Right atrium auricular region (tissue), 2 donors: ENCODE measurements at regions not wholly inside any gene's neighbourhood (a gene's known extent, or its start where the extent isn't known, plus 50 kb on each side); places are given as distances from the start of the nearest gene placed in this dataset.

ENCODE experiments used
- DNase-seq: peaks from one replicate; pipeline ENCODE4 v3.0.0-alpha.2; 2019; ENCODE audit warnings: low spot score
- H3K27ac ChIP-seq, 2 donors: fragments of 200-600 bp; sonication (generic); 1 replicate in 1 of 2; 2 replicates in 1 of 2; pipeline ENCODE4 v1.5.1; 2016 to 2019
- H3K27me3 ChIP-seq, 2 donors: fragments of 200-600 bp; sonication (generic); one replicate each; pipeline versions ENCODE4 v1.5.1 to v1.6.0; 2017 to 2019
- H3K36me3 ChIP-seq: fragments of 200-600 bp; sonication (generic); one replicate; pipeline ENCODE4 v1.5.1; 2016
- H3K4me1 ChIP-seq, 2 donors: fragments of 200-600 bp; sonication (generic); one replicate each; pipeline versions ENCODE4 v1.5.1 to v1.6.0; 2017 to 2019
- H3K4me3 ChIP-seq, 2 donors: fragments of 200-600 bp; sonication (generic); 1 replicate in 1 of 2; 2 replicates in 1 of 2; pipeline ENCODE4 v1.5.1; 2017 to 2019; ENCODE audit warnings: mild to moderate bottlenecking in 1 of 2, moderate library complexity in 1 of 2
- H3K9me3 ChIP-seq, 2 donors: fragments of 200-600 bp; sonication (generic); one replicate each; pipeline ENCODE4 v1.5.1; 2019
- TF ChIP-seq, protein P1 (sequence below), 2 donors: fragments of 200-600 bp; sonication (generic); IDR thresholded peaks; one replicate each; pipeline ENCODE4 v1.5.1; 2019; ENCODE audit warnings: antibody characterized with exemption in 2 of 2

DNA sequence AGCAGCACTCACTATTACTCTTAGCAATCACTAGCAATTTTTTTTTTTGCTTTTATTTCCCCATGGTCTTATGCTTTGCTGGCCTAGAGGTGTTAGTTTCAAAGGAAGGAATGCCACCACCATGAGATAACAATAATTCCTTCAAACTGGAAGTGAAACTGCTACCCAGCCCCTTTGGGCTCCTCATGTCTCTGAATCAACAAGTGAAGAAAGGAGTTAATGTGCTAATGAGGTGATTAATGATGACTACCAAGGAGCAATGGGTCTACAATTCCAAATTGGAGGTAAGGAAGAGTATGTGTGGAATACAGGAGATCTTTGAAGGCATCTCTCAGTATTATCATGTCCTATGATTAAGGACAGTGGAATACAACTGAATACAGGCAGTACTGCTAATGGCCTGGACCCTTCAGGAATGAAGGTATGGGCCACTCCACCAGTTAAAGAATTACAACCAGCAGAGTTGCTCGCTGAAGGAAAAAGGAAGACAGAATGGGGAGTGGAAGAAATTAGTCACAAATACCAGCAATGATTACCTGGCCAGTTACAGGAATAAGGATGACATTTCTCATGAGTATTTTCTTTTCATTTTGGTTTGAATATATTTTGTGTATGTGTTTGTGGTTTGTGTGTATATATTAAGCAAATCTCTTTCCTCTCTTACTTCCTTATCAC is 652.9 kb downstream of the ADGRL2 start:
- Histone ChIP-seq H3K9me3 (peaks cover 0 to 16% of the 10 kb centered on the region in 2 donors), H3K27me3 (no peaks in the 10 kb centered on the region), H3K36me3 (no peaks in the 10 kb centered on the region), H3K4me1 (no peaks in the 10 kb centered on the region), H3K27ac (no peak overlapping the region), H3K4me3 (no peak overlapping the region)
- DNase-seq, result no peak
- TF ChIP-seq, protein P1, sequence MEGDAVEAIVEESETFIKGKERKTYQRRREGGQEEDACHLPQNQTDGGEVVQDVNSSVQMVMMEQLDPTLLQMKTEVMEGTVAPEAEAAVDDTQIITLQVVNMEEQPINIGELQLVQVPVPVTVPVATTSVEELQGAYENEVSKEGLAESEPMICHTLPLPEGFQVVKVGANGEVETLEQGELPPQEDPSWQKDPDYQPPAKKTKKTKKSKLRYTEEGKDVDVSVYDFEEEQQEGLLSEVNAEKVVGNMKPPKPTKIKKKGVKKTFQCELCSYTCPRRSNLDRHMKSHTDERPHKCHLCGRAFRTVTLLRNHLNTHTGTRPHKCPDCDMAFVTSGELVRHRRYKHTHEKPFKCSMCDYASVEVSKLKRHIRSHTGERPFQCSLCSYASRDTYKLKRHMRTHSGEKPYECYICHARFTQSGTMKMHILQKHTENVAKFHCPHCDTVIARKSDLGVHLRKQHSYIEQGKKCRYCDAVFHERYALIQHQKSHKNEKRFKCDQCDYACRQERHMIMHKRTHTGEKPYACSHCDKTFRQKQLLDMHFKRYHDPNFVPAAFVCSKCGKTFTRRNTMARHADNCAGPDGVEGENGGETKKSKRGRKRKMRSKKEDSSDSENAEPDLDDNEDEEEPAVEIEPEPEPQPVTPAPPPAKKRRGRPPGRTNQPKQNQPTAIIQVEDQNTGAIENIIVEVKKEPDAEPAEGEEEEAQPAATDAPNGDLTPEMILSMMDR (IDR thresholded peaks at IDR 0.05), result no peak

DNA sequence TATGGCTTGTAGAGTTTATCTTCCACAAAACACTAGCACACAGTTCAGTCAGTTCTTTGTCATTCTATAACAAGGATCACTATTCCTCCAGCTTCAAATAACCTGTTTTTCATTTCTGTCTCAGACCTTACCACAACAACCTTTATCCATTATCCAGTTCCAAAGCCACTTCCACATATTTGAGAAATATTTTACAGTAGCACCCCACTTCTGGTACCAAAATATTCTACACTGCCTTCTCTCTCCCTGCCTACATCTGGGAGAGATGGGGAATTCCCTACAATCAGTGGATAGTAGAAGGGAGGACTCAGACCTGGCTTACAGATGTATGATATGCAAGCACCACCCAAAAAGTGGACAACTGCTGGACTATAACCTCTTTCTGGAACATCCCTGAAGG is 651.4 kb downstream of the ADGRL2 start:
- H3K36me3 ChIP-seq, result no peaks in the 10 kb centered on the region
- TF ChIP-seq, protein P1 (IDR thresholded peaks at IDR 0.05), result no peak
- no peak overlapping the region for H3K27ac ChIP-seq
- H3K9me3 ChIP-seq, result peaks cover 0 to 16% of the 10 kb centered on the region in 2 donors
- no peaks in the 10 kb centered on the region for H3K27me3 ChIP-seq
- no peak overlapping the region for H3K4me3 ChIP-seq
- no peak for DNase-seq
- H3K4me1 ChIP-seq, result no peaks in the 10 kb centered on the region

DNA sequence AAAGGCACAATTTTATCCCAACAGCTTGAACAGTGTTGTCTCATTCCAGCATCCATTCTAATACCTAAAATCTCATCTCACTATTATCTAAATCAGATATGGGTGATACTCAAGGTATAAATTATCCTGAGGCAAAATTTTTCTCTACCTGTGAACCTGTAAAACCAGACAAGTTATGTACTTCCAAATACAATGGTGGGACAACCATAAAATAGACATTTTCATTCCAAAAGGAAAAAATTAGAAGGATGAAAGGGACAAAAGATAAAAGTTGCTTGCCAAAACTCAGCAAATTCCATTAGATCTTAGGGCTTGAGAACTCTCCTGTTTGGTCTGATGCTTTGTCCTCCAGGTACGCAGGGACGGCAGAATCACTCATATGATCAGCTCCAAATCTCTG is 650.5 kb downstream of the ADGRL2 start:
- H3K27ac ChIP-seq, result no peak overlapping the region
- TF ChIP-seq, protein P1 (IDR thresholded peaks at IDR 0.05), result no peak

DNA sequence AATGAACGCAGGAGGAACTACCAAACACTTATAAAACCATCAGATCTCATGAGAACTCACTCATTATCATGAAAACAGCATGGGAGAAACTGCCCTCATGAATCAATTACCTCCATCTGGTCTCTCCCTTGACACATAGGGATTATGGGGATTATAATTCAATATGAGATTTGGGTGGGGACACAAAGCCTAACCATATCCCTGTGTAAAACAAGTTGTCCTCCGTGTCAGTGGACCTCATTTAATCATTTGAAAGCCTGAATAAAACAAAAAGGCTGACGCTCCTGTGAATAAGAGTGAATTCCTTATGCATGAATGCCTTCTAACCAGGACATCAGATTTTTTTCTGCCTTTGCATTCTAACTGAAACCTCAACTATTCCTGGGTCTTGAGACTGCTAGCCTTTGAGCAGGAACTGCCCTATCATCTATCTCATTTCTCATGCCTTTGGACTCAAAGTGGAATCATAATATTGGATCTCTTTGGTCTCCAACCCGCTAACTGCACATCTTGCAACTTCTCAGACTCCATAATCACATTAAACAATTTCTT is 648.8 kb downstream of the ADGRL2 start:
- Histone ChIP-seq H3K4me3 (no peak overlapping the region), H3K9me3 (peaks cover 0 to 16% of the 10 kb centered on the region in 2 donors), H3K27ac (no peak overlapping the region), H3K36me3 (no peaks in the 10 kb centered on the region), H3K4me1 (no peaks in the 10 kb centered on the region), H3K27me3 (no peaks in the 10 kb centered on the region)
- DNase-seq, result no peak
- TF ChIP-seq, protein P1 (IDR thresholded peaks at IDR 0.05), result no peak

More for the DNA sequence above, 650.5 kb downstream of the ADGRL2 start:
- no peaks in the 10 kb centered on the region for H3K4me1 ChIP-seq
- no peaks in the 10 kb centered on the region for H3K27me3 ChIP-seq
- DNase-seq, result no peak
- H3K4me3 ChIP-seq, result no peak overlapping the region
- no peaks in the 10 kb centered on the region for H3K36me3 ChIP-seq
- H3K9me3 ChIP-seq, result peaks cover 0 to 16% of the 10 kb centered on the region in 2 donors

DNA sequence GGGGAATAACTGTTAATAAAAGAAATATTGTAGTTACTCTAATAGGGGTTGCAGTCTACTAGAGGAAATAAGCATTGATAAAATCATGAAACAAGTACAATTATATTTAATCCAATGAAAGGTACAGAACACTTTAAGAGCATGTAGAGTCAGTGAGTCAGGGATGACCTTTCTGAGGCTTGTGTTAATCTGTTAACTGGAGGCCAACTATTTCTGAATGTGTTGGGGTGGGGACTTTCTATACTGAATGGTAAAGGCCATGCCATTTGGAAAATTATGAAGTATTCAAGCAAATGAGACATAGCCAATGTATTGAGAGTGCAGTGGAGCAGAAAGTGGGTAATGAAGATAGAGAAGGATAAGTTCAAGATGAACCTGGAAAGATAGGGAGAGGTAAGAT is 646.2 kb downstream of the ADGRL2 start:
- DNase-seq, result no peak
- no peaks in the 10 kb centered on the region for H3K4me1 ChIP-seq
- TF ChIP-seq, protein P1 (IDR thresholded peaks at IDR 0.05), result no peak
- no peaks in the 10 kb centered on the region for H3K36me3 ChIP-seq
- no peak overlapping the region for H3K27ac ChIP-seq
- peaks cover 0 to 7% of the 10 kb centered on the region in 2 donors for H3K9me3 ChIP-seq
- no peak overlapping the region for H3K4me3 ChIP-seq
- no peaks in the 10 kb centered on the region for H3K27me3 ChIP-seq
